Glomerular visceral epithelial cell (primary cell): ENCODE measurements at regions not wholly inside any gene's neighbourhood (a gene's known extent, or its start where the extent isn't known, plus 50 kb on each side); places are given as distances from the start of the nearest gene placed in this dataset.
A peak's percentile ranks its signal among the peaks of the same experiment; 100 is the strongest.
"Not testable (repeated sequence)": the region's sequence is repeated elsewhere in the genome, so short reads cannot be mapped to it uniquely, and the experiment has no call there.

ENCODE experiments used
- DNase-seq: peaks from one replicate; pipeline ENCODE4 v3.0.0-alpha.2; 2016; ENCODE audit errors: extremely low spot score

DNA sequence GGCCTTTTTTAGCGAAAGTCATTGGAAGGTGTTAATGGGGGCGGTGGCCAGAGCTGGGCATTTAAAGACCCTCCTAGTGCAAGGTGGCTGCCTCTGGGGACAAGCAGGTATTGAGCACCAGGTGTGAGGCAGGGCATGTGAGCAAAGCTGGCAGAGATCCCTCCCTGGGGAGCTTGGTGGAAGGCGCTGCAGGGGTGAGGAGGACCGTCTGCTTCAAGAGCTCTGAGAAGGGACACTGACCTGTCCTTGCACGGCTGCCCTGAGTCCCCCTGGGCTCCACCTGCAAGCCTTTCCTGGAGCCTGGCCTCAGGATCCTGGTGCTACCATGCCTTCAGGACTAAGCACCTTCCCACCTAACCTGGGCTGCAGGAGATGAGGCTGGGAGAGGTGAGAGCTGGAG, 127.0 kb upstream of the CIBAR2 start:
- DNase-seq = no peak

GRCh38 chr16:85239871-85240270, 127.6 kb upstream of the CIBAR2 start:
- no peak for DNase-seq

DNA sequence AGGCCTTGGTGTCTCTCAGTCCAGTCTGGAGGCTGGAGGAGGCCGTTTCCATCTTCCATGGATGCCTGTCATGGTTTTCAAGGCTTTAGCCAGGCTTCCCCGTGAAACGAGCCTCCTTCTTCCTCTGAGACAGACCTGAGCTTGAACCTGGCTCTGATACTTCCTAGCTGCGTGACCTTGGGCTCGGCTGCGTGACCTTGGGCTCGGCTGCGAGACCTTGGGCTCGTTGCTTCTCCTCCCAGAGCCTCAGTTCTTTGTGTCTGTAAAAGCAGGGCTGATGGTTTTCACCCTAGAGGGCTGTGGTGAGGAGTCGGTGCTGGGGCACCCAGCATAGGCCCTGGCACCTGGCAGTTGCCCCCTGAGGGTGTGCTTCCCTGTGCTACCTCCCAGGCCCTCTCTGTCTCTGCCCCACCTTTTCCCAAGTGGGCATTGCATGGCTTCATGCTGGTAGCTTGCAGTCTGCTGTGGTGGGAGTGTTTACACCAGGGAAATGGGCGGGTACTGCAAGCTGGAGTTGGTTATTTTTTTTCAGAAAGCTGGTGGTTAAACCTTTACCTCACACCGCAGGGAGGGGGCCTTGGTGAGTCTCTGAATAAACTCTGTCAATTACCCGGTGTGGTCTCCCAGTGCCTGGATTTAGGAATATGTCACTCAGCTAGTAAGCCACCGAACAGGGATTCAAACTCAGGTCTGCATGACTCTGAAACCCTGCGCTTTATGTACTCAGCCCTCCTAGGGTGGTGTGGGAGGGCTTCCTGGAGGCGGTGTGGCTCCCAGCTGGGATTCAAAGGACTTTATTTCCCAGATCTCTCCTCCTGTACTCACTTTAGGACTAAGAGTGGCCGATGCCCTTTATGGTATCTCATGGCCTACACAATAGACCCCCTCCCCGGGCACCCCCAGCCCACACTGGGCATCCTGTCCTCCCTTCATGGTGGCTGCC, 129.0 kb upstream of the CIBAR2 start:
- no peak for DNase-seq

- DNase-seq = no peak
Measured at GRCh38 chr16:85242140-85242539, 129.9 kb upstream of the CIBAR2 start.

GRCh38 chr16:85243308-85243707, 131.0 kb upstream of the CIBAR2 start:
- DNase-seq = no peak

DNA sequence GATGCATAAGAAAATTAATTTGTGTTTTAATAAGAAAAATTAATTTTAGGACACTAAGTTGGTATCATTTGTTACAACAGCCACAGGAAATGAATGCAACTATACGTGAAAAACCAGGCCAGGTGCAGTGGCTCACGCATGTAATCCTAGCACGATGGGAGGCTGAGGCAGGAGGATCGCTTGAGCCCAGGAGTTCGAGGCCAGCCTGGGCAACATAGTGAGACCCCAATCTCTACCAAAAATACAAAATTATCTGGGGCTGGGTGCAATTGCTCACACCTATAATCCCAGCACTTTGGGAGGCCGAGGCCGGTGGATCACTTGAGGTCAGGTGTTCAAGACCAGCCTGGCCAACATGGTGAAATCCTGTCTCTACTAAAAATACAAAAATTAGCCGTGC, 132.2 kb upstream of the CIBAR2 start:
- not testable (repeated sequence) for DNase-seq

GRCh38 chr16:85245307-85246172, 133.3 kb upstream of the CIBAR2 start:
- peak; percentile 49 for DNase-seq

DNA sequence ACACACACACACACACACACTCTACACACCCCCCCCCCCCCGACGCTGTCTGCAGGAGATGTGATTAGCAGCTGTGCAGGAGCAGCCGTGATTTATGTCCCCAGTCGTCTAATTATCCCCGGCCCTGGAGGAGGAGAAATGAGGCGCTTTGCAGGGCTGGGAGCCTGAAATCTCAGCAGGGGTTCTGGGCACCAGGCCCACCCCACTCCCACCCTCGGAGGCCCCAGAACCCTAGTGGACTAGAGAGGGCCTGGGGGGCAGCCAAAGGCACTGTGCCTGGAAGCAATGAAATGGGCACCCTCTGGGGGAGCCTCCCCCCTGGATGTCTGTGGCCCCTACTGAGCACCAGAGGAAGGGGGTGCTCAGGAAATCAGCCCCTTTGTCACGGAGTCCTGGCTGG, 134.2 kb upstream of the CIBAR2 start:
- DNase-seq = no peak

DNA sequence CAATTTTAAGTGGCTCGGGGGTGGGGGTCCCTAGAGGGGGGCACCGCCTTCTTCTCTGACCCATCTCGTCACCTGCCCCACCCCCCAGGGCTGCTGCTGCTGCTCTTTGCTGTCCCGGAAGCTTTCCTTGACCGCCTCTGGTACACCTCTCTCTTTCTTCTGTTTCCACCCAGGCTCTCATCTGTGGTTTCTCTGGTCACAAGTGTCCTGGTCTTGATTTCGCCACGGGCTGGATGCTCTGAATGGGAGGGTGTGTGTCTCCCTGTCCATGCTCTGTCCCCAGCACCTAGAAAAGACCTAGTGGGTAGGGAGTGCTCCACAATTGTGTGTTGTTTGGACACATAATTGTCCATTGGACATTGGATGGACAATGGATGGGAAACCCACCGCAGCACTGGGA, 134.7 kb upstream of the CIBAR2 start:
- no peak for DNase-seq

- no peak for DNase-seq
Measured at GRCh38 chr16:85248342-85248741, 136.1 kb upstream of the CIBAR2 start.

GRCh38 chr16:85248857-85249256, 136.6 kb upstream of the CIBAR2 start:
- DNase-seq = no peak

GRCh38 chr16:85249418-85250146, 137.3 kb upstream of the CIBAR2 start:
- no peak for DNase-seq

GRCh38 chr16:85250147-85250463, 137.8 kb upstream of the CIBAR2 start:
- no peak for DNase-seq

GRCh38 chr16:85250609-85251223, 138.4 kb upstream of the CIBAR2 start:
- DNase-seq = no peak

DNA sequence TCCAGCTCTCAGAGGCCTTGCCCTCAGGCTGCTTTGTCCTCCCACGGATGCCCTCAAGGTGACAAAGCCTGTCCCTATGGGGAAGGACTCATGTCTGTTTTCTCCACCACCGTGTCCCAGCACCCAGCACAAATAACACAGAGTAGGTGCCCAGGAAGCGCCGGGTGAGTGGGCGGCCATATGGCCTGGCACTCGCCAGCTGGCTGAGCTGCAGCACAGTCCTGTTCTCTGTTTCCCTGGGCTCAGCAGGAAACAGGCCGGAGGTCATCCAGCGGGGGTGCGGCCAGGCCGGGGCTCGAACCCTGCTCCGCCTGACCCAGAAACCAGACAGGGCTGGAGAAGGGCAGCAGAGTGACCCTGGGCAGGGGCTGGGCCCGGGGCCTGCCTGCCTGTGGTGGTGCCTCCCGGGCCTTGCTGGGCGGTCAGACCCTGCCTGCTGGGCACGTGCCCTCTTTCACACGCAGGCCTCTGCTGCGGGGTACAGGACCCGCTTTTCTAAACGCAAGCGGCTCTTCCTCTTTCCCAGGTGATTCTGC, 139.0 kb upstream of the CIBAR2 start:
- no peak for DNase-seq

- DNase-seq = no peak
Measured at GRCh38 chr16:85252014-85252413, 139.7 kb upstream of the CIBAR2 start.

DNA sequence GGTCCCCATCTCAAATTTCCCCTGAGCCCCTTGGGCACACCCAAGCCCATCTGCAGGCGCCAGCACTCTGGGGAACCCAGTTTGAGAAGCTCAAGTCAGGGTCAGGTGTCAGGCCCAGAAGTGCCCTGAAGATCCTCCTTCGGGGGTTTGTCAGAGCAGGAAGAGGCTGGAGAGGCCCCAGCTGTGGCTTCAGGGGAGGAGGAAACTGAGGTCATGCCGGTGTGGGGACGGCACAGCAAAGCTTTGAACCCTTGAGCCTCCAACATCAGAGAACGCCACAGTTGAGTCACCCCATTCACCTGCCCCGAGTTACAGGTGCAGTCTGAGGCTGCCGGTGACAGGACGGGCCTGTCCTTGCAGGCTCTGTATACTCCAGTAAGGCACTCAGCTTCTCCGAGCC, 140.2 kb upstream of the CIBAR2 start:
- no peak for DNase-seq

DNA sequence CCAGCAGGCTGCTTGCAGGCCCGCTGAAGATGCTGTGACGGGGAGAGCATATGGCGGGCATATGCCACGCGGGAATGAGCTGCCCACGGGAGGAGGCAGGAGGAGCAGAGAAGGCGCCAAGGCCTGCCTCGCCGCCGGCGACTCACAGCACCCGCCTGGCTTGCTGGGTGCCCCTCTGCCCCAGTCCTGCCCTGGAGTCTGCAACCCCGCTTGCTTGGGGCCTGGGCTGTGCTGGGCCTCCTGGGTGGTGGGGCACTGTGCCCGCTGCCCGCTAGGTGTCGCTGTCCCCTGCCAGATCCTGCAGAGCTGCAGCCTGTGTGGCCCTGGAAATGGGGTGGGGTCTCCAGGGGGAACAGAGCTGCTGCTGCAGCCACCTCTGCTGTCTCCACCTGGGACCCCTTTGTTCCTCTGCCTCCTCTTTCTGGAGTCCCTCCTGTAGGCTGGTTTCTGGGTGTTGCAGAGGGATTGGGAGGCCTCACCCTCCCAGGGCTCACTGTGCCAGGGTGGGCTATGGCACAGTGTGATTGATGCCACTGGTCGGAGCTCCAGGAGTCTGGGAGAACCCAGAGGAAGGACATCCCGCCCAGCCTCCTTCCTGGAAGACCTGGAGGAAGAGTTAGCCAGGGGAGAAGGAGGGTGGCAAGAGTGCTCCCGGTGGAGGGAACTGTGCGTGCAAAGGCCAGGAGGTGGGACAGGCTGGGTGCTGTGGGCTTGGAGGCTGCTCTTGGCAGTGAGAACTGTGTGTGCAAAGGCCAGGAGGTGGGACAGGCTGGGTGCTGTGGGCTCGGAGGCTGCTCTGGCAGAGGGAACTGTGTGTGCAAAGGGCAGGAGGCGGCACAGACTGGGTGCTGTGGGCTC, 141.0 kb upstream of the CIBAR2 start:
- peak; percentile 14 for DNase-seq

DNA sequence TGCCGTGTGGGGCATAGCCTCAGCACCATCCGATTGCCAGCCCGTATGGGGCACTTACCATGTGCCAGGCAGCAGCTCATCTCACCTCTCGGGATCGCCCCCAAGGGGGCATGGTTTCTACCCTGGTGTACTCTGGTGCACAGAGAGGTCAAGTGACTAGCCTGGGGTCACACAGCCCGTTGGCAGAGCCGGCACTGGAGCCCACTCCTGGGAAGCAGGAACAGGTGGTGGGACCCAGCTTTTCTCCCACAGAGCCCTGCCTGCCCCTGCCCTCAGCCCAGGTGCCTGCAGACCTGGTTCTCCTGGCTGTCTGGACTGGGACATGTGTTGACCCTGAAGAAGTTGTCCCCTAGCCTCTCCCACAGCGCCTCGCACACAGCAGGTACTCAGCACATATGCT, 141.8 kb upstream of the CIBAR2 start:
- no peak for DNase-seq

DNA sequence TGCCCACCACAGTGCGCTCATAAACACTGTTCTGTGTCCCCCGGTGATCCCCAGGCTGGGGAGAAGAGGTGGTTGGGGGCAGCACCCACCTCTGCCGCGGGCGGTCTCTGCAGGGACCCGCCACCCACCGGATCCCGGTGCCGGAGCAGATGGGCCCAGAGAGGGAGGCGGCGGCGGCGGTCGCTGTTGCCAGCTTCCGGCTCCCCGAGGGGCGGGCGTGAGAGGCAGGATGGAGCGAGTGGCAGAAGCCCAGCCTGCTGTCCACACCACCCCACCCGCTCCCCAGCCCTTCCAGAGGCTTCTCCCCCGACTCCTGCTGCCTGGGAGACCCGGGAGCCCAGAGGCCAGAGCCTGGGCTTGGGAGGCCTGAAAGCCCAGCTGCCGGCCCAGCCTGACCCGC, 142.6 kb upstream of the CIBAR2 start:
- no peak for DNase-seq

DNA sequence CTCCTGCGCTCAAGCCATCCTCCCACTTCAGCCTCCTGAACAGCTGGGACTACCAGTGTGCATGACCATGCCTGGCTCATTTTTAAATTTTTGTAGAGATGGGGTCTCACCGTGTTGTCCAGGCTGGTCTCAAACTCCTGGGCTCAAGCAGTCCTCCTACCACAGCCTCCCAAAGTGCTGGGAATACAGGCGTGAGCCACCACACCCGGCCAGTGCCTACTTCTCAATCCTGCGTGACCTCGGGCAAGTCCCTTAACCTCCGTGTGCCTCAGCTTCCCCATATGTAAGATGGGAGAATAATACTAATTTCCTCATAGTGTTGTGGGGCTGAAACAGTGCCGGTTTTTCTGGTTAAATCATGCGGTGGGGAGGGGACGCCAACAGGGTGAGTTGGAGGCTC, 143.5 kb upstream of the CIBAR2 start:
- DNase-seq = no peak
